SU-DHL-6 (cell line): ENCODE measurements at regions not wholly inside any gene's neighbourhood (a gene's known extent, or its start where the extent isn't known, plus 50 kb on each side); places are given as distances from the start of the nearest gene placed in this dataset.
"Not testable (repeated sequence)": the region's sequence is repeated elsewhere in the genome, so short reads cannot be mapped to it uniquely, and the experiment has no call there.

Source experiments
- H2AFZ ChIP-seq: fragments of 200-600 bp; sonication (generic); 2 replicates; pipeline ENCODE4 v1.6.1; 2014; ENCODE audit warnings: low read depth, mild to moderate bottlenecking, moderate library complexity, mixed read lengths, antibody characterized with exemption, low read length; ENCODE audit not compliant: severe bottlenecking
- H3F3A ChIP-seq: fragments of 200-600 bp; shearing (Covaris generic); 2 replicates; pipeline ENCODE4 v1.6.0; 2016; ENCODE audit warnings: antibody characterized with exemption, mild to moderate bottlenecking; ENCODE audit not compliant: insufficient read depth
- H3K27ac ChIP-seq: fragments of 200-600 bp; sonication (generic); 2 replicates; pipeline ENCODE4 v1.5.1; 2016; ENCODE audit warnings: low read depth, mild to moderate bottlenecking, low read length, moderate library complexity, mixed read lengths
- H3K27me3 ChIP-seq: fragments of 200-600 bp; sonication (generic), shearing (Covaris generic); 2 replicates; pipeline ENCODE4 v1.6.0; 2014; ENCODE audit warnings: mild to moderate bottlenecking, low read length
- H3K36me3 ChIP-seq: fragments of 200-600 bp; sonication (generic); 2 replicates; pipeline ENCODE4 v1.6.1; 2014; ENCODE audit warnings: mild to moderate bottlenecking, low read length, mixed read lengths
- H3K4me2 ChIP-seq: fragments of 300-600, 200-600 bp; shearing (Covaris generic), sonication (generic); 2 replicates; pipeline ENCODE4 v1.6.0; 2014; ENCODE audit warnings: low read length, low read depth, mild to moderate bottlenecking; ENCODE audit not compliant: poor library complexity, severe bottlenecking
- H3K4me3 ChIP-seq: fragments of 200-600 bp; sonication (generic); 2 replicates; pipeline ENCODE4 v1.5.1; 2014; ENCODE audit warnings: antibody characterized with exemption, low read length, mild to moderate bottlenecking, mixed read lengths; ENCODE audit not compliant: insufficient read depth, poor library complexity, severe bottlenecking
- H3K79me2 ChIP-seq: fragments of 200-600 bp; sonication (generic); 2 replicates; pipeline ENCODE4 v1.6.1; 2014; ENCODE audit warnings: mild to moderate bottlenecking, low read length, moderate library complexity; ENCODE audit not compliant: insufficient read depth
- H3K9ac ChIP-seq: fragments of 200-600 bp; sonication (generic); 2 replicates; pipeline ENCODE4 v1.7.0; 2014; ENCODE audit warnings: mild to moderate bottlenecking, low read length
- H3K9me2 ChIP-seq: fragments of 200-600 bp; sonication (generic); replicated peaks from 2 replicates; pipeline ENCODE4 v1.6.1; 2014; ENCODE audit warnings: low read length; ENCODE audit not compliant: insufficient read depth
- H3K9me3 ChIP-seq: fragments of 200-600 bp; sonication (generic); 2 replicates; pipeline ENCODE4 v1.6.1; 2014; ENCODE audit warnings: low read length, mixed read lengths; ENCODE audit not compliant: insufficient read depth
- H4K20me1 ChIP-seq: fragments of 200-600 bp; sonication (generic); 2 replicates; pipeline ENCODE4 v1.6.1; 2014; ENCODE audit warnings: low read depth, mild to moderate bottlenecking, antibody characterized with exemption, low read length, moderate library complexity, mixed read lengths
- EZH2phosphoT487 ChIP-seq: fragments of 200-600 bp; sonication (generic), shearing (Covaris generic); conservative IDR thresholded peaks from 2 replicates; pipeline ENCODE4 v1.6.1; 2018; ENCODE audit warnings: mild to moderate bottlenecking, antibody characterized with exemption, low read length, moderate library complexity, mixed read lengths
- TF ChIP-seq, protein P1 (sequence below): fragments of 200-600 bp; sonication (generic); IDR thresholded peaks from one replicate; pipeline ENCODE4 v1.5.1; 2017; ENCODE audit warnings: antibody characterized with exemption, mild to moderate bottlenecking, low read length, moderate library complexity; ENCODE audit not compliant: insufficient read depth, poor library complexity, severe bottlenecking

DNA sequence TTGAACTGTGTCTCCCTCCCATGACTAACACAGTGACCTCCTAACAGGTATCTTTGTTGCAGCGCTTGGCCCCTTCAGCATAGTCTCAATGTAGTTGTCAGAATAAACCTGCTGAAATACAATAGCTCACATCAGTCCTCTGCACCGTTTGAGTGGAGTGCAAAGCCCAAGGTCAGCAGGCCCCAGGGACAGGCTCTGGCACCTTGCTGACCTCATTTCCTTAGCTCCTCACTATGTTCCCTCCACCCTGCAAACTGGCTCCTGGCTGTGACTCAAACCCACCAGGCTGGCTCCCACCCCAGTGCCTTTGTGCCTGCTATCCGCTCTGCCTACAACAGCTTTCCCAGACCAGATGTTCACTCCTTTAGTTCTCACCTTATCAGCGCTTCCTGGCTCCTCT is 146.7 kb downstream of the LRATD1 start:
- no peak overlapping the region for H3K27ac ChIP-seq

DNA sequence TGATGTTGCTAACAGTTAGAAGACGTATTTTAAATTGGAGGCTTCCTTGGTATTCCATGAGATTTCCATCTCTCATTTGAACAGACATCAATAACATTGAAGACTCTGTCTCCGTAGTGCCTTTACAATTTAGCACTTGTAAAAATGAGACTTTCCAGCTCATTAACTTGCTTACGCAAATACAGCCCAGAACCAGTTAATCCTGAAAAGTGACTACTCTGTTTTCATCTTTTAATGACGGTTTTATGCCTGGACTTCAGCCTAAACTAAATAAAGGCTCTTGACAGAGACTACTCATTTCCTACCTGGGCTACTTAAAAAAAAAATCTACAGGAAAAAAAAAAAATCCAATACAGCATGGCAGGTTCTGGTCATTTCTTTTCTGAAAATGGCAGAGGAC is 148.6 kb downstream of the LRATD1 start:
- Histone ChIP-seq H3K36me3 (no peaks in the 10 kb centered on the region), H3K27me3 (no peaks in the 10 kb centered on the region), H3K4me3 (no peak overlapping the region), H3K79me2 (no peaks in the 10 kb centered on the region), H3K9me2 (no peaks in the 10 kb centered on the region), H3K9ac (no peak overlapping the region), H3K4me2 (no peak overlapping the region), H3F3A (no peaks in the 10 kb centered on the region), H3K27ac (no peak overlapping the region), H3K9me3 (no peaks in the 10 kb centered on the region), H4K20me1 (no peaks in the 10 kb centered on the region), H2AFZ (no peak overlapping the region)
- no peak for TF ChIP-seq EZH2phosphoT487
- TF ChIP-seq, protein P1, sequence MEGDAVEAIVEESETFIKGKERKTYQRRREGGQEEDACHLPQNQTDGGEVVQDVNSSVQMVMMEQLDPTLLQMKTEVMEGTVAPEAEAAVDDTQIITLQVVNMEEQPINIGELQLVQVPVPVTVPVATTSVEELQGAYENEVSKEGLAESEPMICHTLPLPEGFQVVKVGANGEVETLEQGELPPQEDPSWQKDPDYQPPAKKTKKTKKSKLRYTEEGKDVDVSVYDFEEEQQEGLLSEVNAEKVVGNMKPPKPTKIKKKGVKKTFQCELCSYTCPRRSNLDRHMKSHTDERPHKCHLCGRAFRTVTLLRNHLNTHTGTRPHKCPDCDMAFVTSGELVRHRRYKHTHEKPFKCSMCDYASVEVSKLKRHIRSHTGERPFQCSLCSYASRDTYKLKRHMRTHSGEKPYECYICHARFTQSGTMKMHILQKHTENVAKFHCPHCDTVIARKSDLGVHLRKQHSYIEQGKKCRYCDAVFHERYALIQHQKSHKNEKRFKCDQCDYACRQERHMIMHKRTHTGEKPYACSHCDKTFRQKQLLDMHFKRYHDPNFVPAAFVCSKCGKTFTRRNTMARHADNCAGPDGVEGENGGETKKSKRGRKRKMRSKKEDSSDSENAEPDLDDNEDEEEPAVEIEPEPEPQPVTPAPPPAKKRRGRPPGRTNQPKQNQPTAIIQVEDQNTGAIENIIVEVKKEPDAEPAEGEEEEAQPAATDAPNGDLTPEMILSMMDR: no peak

More for the DNA sequence above, 146.7 kb downstream of the LRATD1 start:
- no peak overlapping the region for H3K9ac ChIP-seq
- H3K9me3 ChIP-seq: no peaks in the 10 kb centered on the region
- H3K4me3 ChIP-seq: no peak overlapping the region
- TF ChIP-seq, protein P1: no peak
- TF ChIP-seq EZH2phosphoT487: no peak
- no peaks in the 10 kb centered on the region for H3K9me2 ChIP-seq
- no peaks in the 10 kb centered on the region for H3K79me2 ChIP-seq
- H3F3A ChIP-seq: no peaks in the 10 kb centered on the region
- no peak overlapping the region for H2AFZ ChIP-seq
- H3K36me3 ChIP-seq: no peaks in the 10 kb centered on the region
- H3K27me3 ChIP-seq: no peaks in the 10 kb centered on the region
- H4K20me1 ChIP-seq: no peaks in the 10 kb centered on the region
- no peak overlapping the region for H3K4me2 ChIP-seq

DNA sequence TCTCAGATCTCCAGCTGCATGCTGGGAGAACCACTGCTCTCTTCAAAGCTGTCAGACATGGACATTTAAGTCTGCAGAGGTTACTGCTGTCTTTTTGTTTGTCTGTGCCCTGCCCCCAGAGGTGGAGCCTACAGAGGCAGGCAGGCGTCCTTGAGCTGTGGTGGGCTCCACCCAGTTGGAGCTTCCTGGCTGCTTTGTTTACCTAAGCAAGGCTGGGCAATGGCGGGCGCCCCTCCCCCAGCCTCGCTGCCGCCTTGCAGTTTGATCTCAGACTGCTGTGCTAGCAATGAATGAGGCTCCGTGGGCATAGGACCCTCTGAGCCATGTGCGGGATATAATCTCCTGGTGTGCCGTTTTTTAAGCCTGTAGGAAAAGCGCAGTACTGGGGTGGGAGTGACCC is 156.3 kb downstream of the LRATD1 start:
- H3K4me2 ChIP-seq, H3K9me3 ChIP-seq, H3K4me3 ChIP-seq, H3K9ac ChIP-seq, H3K27me3 ChIP-seq, H2AFZ ChIP-seq, H3K9me2 ChIP-seq, H3F3A ChIP-seq, H3K79me2 ChIP-seq, H3K36me3 ChIP-seq, H3K27ac ChIP-seq, H4K20me1 ChIP-seq: not testable (repeated sequence)

DNA sequence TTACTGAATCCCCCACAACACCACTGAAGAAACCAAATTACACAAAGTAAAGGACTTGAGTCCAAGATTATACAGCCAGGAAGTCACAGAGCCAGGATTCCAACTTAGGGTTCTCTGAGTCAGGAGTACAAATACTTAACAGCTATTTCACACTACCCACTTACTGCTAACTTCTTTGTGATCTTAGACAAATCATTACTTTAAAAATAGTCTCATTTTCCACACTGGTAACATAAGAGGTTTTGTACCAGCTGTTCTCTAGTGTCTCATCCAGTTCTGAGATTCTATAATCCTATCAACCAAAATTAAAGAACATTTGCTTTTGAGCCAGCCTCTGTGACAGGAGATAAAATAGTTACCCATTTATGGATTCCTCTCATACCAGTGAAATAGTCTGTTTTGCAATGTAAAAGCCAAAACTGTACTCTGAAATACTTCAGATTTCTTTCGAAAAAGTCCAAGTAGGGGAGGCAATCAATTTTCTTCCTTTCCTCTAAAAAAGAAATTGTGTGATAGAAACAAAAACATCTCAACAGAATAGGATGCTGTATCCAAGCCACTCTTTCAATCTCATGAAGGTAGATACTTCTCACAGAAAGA is 157.6 kb downstream of the LRATD1 start:
- H3K9me3 ChIP-seq: no peaks in the 10 kb centered on the region
- H3K27me3 ChIP-seq: no peaks in the 10 kb centered on the region
- H3K4me2 ChIP-seq: no peak overlapping the region
- no peak overlapping the region for H3K4me3 ChIP-seq
- H3K27ac ChIP-seq: no peak overlapping the region
- no peaks in the 10 kb centered on the region for H3K36me3 ChIP-seq
- no peaks in the 10 kb centered on the region for H3K79me2 ChIP-seq
- H3F3A ChIP-seq: no peaks in the 10 kb centered on the region
- H3K9ac ChIP-seq: no peak overlapping the region
- no peaks in the 10 kb centered on the region for H4K20me1 ChIP-seq
- TF ChIP-seq, protein P1: no peak
- TF ChIP-seq EZH2phosphoT487: no peak
- H2AFZ ChIP-seq: no peak overlapping the region
- H3K9me2 ChIP-seq: no peaks in the 10 kb centered on the region
